OCI-LY1 (cell line): ENCODE measurements at regions not wholly inside any gene's neighbourhood (a gene's known extent, or its start where the extent isn't known, plus 50 kb on each side); places are given as distances from the start of the nearest gene placed in this dataset.

Source experiments
- H2AFZ ChIP-seq: fragments of 200-600 bp; sonication (generic), shearing (Covaris generic); 2 replicates; pipeline ENCODE4 v1.6.0; 2014; ENCODE audit warnings: antibody characterized with exemption, mild to moderate bottlenecking, low read length
- H3F3A ChIP-seq: fragments of 200-600 bp; sonication (generic), shearing (Covaris generic); 2 replicates; pipeline ENCODE4 v1.6.0; 2014; ENCODE audit warnings: mild to moderate bottlenecking, antibody characterized with exemption, low read length, moderate library complexity; ENCODE audit not compliant: insufficient read depth
- H3K27ac ChIP-seq: fragments of 200-600 bp; sonication (generic); 2 replicates; pipeline ENCODE4 v1.5.1; 2014; ENCODE audit warnings: low read length, mixed run types, mild to moderate bottlenecking, low read depth; ENCODE audit not compliant: poor library complexity, severe bottlenecking
- H3K27me3 ChIP-seq: fragments of 200-600 bp; sonication (generic); 2 replicates; pipeline ENCODE4 v1.6.0; 2014; ENCODE audit warnings: antibody characterized with exemption, mild to moderate bottlenecking, low read length, moderate library complexity; ENCODE audit not compliant: insufficient read depth
- H3K36me3 ChIP-seq: fragments of 200-600 bp; sonication (generic); 2 replicates; pipeline ENCODE4 v1.6.1; 2014; ENCODE audit warnings: mild to moderate bottlenecking, antibody characterized with exemption, low read length, moderate library complexity, mixed read lengths; ENCODE audit not compliant: insufficient read depth
- H3K4me1 ChIP-seq: fragments of 200-600 bp; sonication (generic); 2 replicates; pipeline ENCODE4 v1.5.1; 2014; ENCODE audit warnings: mild to moderate bottlenecking, low read length, moderate library complexity; ENCODE audit not compliant: insufficient read depth, severe bottlenecking
- H3K4me2 ChIP-seq: fragments of 200-600 bp; sonication (generic), shearing (Covaris generic); 2 replicates; pipeline ENCODE4 v1.6.1; 2014; ENCODE audit warnings: low read length
- H3K4me3 ChIP-seq: fragments of 200-600 bp; sonication (generic); 2 replicates; pipeline ENCODE4 v1.5.1; 2014; ENCODE audit warnings: low read length, low read depth, mild to moderate bottlenecking, mixed read lengths; ENCODE audit not compliant: poor library complexity, severe bottlenecking
- H3K79me2 ChIP-seq: fragments of 200-600 bp; shearing (Covaris generic); 2 replicates; pipeline ENCODE4 v1.6.1; 2016; ENCODE audit warnings: mixed run types, low read length, mixed read lengths; ENCODE audit not compliant: insufficient read depth
- H3K9ac ChIP-seq: fragments of 200-600 bp; sonication (generic), shearing (Covaris generic); 2 replicates; pipeline ENCODE4 v1.6.1; 2014; ENCODE audit warnings: mild to moderate bottlenecking, low read length, mixed read lengths
- H3K9me2 ChIP-seq: fragments of 200-600 bp; sonication (generic), shearing (Covaris generic); 2 replicates; pipeline ENCODE4 v1.6.1; 2014; ENCODE audit warnings: low read depth, mild to moderate bottlenecking, low read length, mixed read lengths
- H3K9me3 ChIP-seq: fragments of 200-600 bp; shearing (Covaris generic); 2 replicates; pipeline ENCODE4 v1.6.1; 2014; ENCODE audit warnings: low read length, mixed read lengths
- H4K20me1 ChIP-seq: fragments of 200-600 bp; sonication (generic), shearing (Covaris generic); 2 replicates; pipeline ENCODE4 v1.6.0; 2016; ENCODE audit warnings: mild to moderate bottlenecking, low read length; ENCODE audit not compliant: insufficient read depth
- CTCF ChIP-seq: fragments of 200-600 bp; sonication (generic), shearing (Covaris generic); IDR thresholded peaks from 2 replicates; pipeline ENCODE4 v1.5.1; 2017; ENCODE audit warnings: mild to moderate bottlenecking, antibody characterized with exemption, low read length, moderate library complexity, mixed read lengths
- EZH2 ChIP-seq: fragments of 200-600 bp; sonication (generic), shearing (Covaris generic); IDR thresholded peaks from 2 replicates; pipeline ENCODE4 v1.8.0; 2017; ENCODE audit warnings: borderline replicate concordance, mixed run types, mild to moderate bottlenecking, antibody characterized with exemption, low read length, moderate library complexity, mixed read lengths

DNA sequence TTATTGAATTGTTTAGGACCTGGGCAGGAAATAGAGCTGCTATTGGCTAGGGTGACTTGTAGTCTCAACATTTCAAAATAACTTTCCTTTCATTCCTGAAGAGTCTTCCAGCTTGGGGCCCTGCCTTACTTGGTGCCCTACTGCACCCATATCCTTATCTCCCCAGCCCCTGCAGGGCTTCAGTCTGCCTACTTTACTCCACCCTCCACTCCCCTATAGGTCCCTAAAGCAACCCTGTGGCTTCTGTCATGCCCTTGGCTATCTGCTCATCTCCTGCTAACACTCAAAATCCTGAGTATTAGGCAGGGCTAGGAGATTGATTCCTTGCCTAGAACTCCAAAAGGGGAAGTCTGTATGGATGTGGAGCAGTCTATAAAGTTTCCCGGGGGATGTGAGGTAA, 57.6 kb upstream of the PRKG2 start:
- Histone ChIP-seq H3K9ac (no peak overlapping the region), H3K36me3 (no peaks in the 10 kb centered on the region)
- TF ChIP-seq CTCF (no peak), EZH2 (no peak)

More for the DNA sequence above, 57.6 kb upstream of the PRKG2 start:
- Histone ChIP-seq H3F3A (no peaks in the 10 kb centered on the region), H3K27me3 (no peaks in the 10 kb centered on the region), H4K20me1 (no peaks in the 10 kb centered on the region), H3K9me2 (no peaks in the 10 kb centered on the region; the same call in 1 of the 2 replicates), H3K4me1 (no peaks in the 10 kb centered on the region), H3K4me3 (no peak overlapping the region), H3K4me2 (no peak overlapping the region), H2AFZ (no peak overlapping the region), H3K79me2 (no peaks in the 10 kb centered on the region), H3K9me3 (peaks cover 5% of the 10 kb centered on the region; the same call in 1 of the 2 replicates), H3K27ac (no peak overlapping the region)
